ENCODE measurements at regions not wholly inside any gene's neighbourhood (a gene's known extent, or its start where the extent isn't known, plus 50 kb on each side); places are given as distances from the start of the nearest gene placed in this dataset.

- H3K4me3 ChIP-seq (ENCODE audit: low read depth, low read length), result no peak overlapping the region
- TF ChIP-seq CTCF (IDR thresholded peaks at IDR 0.05; ENCODE audit: low read depth, low read length), result no peak
Observed at GRCh38 chr15:69754313-69754712, 301.7 kb downstream of the RPLP1 start.

GRCh38 chr15:69755551-69756310, 303.1 kb downstream of the RPLP1 start:
- no peak overlapping the region for H3K4me3 ChIP-seq (ENCODE audit: low read depth, low read length)
- no peak for TF ChIP-seq CTCF (IDR thresholded peaks at IDR 0.05; ENCODE audit: low read depth, low read length)

GRCh38 chr15:69756440-69756839, 303.8 kb downstream of the RPLP1 start:
- no peak for TF ChIP-seq CTCF (IDR thresholded peaks at IDR 0.05; ENCODE audit: low read depth, low read length)
- no peak overlapping the region for H3K4me3 ChIP-seq (ENCODE audit: low read depth, low read length)

GRCh38 chr15:69757186-69757585, 304.6 kb downstream of the RPLP1 start:
- H3K4me3 ChIP-seq (ENCODE audit: low read depth, low read length), result no peak overlapping the region
- TF ChIP-seq CTCF (IDR thresholded peaks at IDR 0.05; ENCODE audit: low read depth, low read length), result no peak

- no peak for TF ChIP-seq CTCF (IDR thresholded peaks at IDR 0.05; ENCODE audit: low read depth, low read length)
- no peak overlapping the region for H3K4me3 ChIP-seq (ENCODE audit: low read depth, low read length)
Observed at GRCh38 chr15:69758291-69758771, 305.7 kb downstream of the RPLP1 start.

GRCh38 chr15:69758810-69759790, 306.5 kb downstream of the RPLP1 start:
- no peak overlapping the region for H3K4me3 ChIP-seq (ENCODE audit: low read depth, low read length)
- TF ChIP-seq CTCF (IDR thresholded peaks at IDR 0.05; ENCODE audit: low read depth, low read length), result no peak
